PC-3 (cell line): ENCODE measurements at regions not wholly inside any gene's neighbourhood (a gene's known extent, or its start where the extent isn't known, plus 50 kb on each side); places are given as distances from the start of the nearest gene placed in this dataset.

ENCODE experiments used
- ATAC-seq: fragments of 200-7000 bp; cut with Tn5 transposase; 2 replicates; pipeline ENCODE4 v1.9.1; 2020; ENCODE audit warnings: mild to moderate bottlenecking, moderate library complexity
- BruUV-seq: library from RNA; stranded (reverse); fragments of 400-500 nt; replicated peaks from 2 replicates; lab custom pipeline; 2021; lab: Mats Ljungman, UMichigan
- CTCF ChIA-PET: fragments of 300-600 bp; sonication (Branson Sonifier 250); formaldehyde crosslinking; loops from one replicate; lab custom pipeline; 2022; ENCODE audit warnings: antibody characterized with exemption; lab: Charles Lee
- POLR2A ChIA-PET: fragments of 300-600 bp; sonication (Branson Sonifier 250); formaldehyde crosslinking; loops from one replicate; lab custom pipeline; 2022; ENCODE audit warnings: antibody characterized with exemption; ENCODE audit not compliant: unreplicated experiment; lab: Charles Lee
- DNase-seq: peaks from one replicate; pipeline ENCODE4 v3.0.0-alpha.2; 2015
- H2AFZ ChIP-seq: fragments of 300-600 bp; sonication (generic); 2 replicates; pipeline ENCODE4 v1.6.0; 2016; ENCODE audit warnings: antibody characterized with exemption, low read length
- H3F3A ChIP-seq: fragments of 300-600 bp; sonication (generic); one replicate; pipeline ENCODE4 v1.6.0; 2017; ENCODE audit warnings: antibody characterized with exemption, low read length, control low read depth, mild to moderate bottlenecking; ENCODE audit not compliant: unreplicated experiment
- H3K27ac ChIP-seq: fragments of 300-600 bp; sonication (generic); 2 replicates; pipeline ENCODE4 v1.5.1; 2016; ENCODE audit warnings: mild to moderate bottlenecking, low read length
- H3K27me3 ChIP-seq: fragments of 300-600 bp; sonication (generic); 2 replicates; pipeline ENCODE4 v1.6.1; 2016; ENCODE audit warnings: low read length, mixed read lengths
- H3K36me3 ChIP-seq: fragments of 300-600 bp; sonication (generic); 2 replicates; pipeline ENCODE4 v1.6.1; 2016; ENCODE audit warnings: low read depth, mixed run types, low read length, mixed read lengths
- H3K4me1 ChIP-seq: fragments of 300-600 bp; sonication (generic); 2 replicates; pipeline ENCODE4 v1.5.1; 2016; ENCODE audit warnings: low read length; ENCODE audit not compliant: insufficient read depth
- H3K4me2 ChIP-seq: fragments of 300-600 bp; sonication (generic); 2 replicates; pipeline ENCODE4 v1.6.0; 2016; ENCODE audit warnings: low read length
- H3K4me3 ChIP-seq: fragments of 300-600 bp; sonication (generic); 2 replicates; pipeline ENCODE4 v1.5.1; 2016; ENCODE audit warnings: mild to moderate bottlenecking, low read length, mixed read lengths
- H3K79me2 ChIP-seq: fragments of 300-600 bp; sonication (generic); 2 replicates; pipeline ENCODE4 v1.6.1; 2017; ENCODE audit warnings: low read length, mixed read lengths
- H3K9ac ChIP-seq: fragments of 300-600 bp; sonication (generic); 2 replicates; pipeline ENCODE4 v1.6.0; 2016; ENCODE audit warnings: mild to moderate bottlenecking, low read length
- H3K9me2 ChIP-seq: fragments of 300-600 bp; sonication (generic); replicated peaks from 2 replicates; pipeline ENCODE4 v1.6.1; 2016; ENCODE audit warnings: mixed run types, low read length, mixed read lengths
- H3K9me3 ChIP-seq: fragments of 300-600 bp; sonication (generic); 2 replicates; pipeline ENCODE4 v1.6.1; 2016; ENCODE audit warnings: low read length, mixed read lengths
- H4K20me1 ChIP-seq: fragments of 300-600 bp; sonication (generic); 2 replicates; pipeline ENCODE4 v1.6.1; 2016; ENCODE audit warnings: low read length, mixed read lengths
- EZH2 ChIP-seq: fragments of 300-600 bp; sonication (generic); IDR thresholded peaks from one replicate; pipeline ENCODE4 v1.6.1; 2017; ENCODE audit warnings: antibody characterized with exemption, mild to moderate bottlenecking, low read length; ENCODE audit not compliant: unreplicated experiment
- EZH2phosphoT487 ChIP-seq: fragments of 300-600 bp; sonication (generic); IDR thresholded peaks from 2 replicates; pipeline ENCODE4 v1.6.1; 2018; ENCODE audit warnings: mild to moderate bottlenecking, antibody characterized with exemption, low read length, borderline replicate concordance
- intact Hi-C: fragments of 100-400 bp; cut with micrococcal nuclease; formaldehyde crosslinking; loops from 2 replicates; pipeline ENCODE4 v1.9.0; 2023
- TF ChIP-seq, protein P1 (sequence below): fragments of 300-600 bp; sonication (generic); conservative IDR thresholded peaks from 2 replicates; pipeline ENCODE4 v1.5.1; 2017; ENCODE audit warnings: antibody characterized with exemption, low read depth, mild to moderate bottlenecking, low read length

DNA sequence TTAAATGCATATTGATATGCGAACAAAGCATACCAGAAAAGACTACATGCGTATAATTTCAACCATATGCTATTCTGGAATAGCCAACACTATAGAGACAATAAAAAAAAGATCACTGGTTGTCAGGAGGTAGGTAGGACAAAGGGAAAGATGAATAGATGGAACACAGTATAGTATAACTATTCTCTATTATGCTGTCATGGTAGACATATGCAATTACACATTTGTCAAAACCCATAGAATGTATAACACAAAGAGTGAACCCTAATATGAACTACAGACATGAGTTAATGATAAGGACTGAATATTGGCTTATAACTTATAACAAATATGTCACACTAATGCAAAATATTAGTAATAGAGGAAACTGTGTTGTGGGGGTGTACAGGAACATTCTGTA lies 460.8 kb downstream of the TAF11L14 start:
- peaks cover 8% of the 10 kb centered on the region; the same call in 1 of the 2 replicates for H3K4me1 ChIP-seq
- no peaks in the 10 kb centered on the region for H3F3A ChIP-seq
- H3K4me3 ChIP-seq = no peak overlapping the region
- H3K4me2 ChIP-seq = no peak overlapping the region
- DNase-seq (no peak), ATAC-seq (no peak)
- TF ChIP-seq EZH2 = no peak
- ChIA-PET CTCF (no interaction called here), POLR2A (no interaction called here)
- H3K36me3 ChIP-seq = no peaks in the 10 kb centered on the region
- H3K9ac ChIP-seq = no peak overlapping the region
- no peak overlapping the region for H2AFZ ChIP-seq
- H3K9me3 ChIP-seq = no peaks in the 10 kb centered on the region
- H3K27ac ChIP-seq = no peak overlapping the region
- BruUV-seq = no TSS peak
- H3K27me3 ChIP-seq = no peaks in the 10 kb centered on the region
- no peaks in the 10 kb centered on the region for H4K20me1 ChIP-seq
- intact Hi-C loops = no loop called here
- H3K79me2 ChIP-seq = no peaks in the 10 kb centered on the region
- H3K9me2 ChIP-seq = no peaks in the 10 kb centered on the region

DNA sequence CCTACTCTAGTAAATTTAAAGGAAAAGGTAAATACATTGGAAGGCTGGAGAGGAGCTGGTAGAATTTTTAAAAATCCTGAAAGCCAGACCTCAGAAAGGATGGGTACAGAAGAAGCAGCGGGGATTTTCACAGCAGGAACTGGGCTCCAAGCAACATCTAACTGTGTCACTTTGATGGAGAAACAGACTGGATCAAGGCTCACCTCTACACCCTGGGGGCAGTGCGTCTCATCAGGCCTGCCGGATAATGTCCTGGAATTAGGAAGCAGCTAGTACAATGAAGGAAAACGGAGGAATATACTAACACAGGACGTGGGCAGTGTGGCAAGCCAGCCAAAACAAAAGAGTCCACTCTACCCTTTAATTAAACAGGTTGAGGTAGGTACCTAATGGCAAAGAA lies 463.6 kb downstream of the TAF11L14 start:
- Histone ChIP-seq H3K9me2 (no peaks in the 10 kb centered on the region), H2AFZ (no peak overlapping the region), H3K4me2 (no peak overlapping the region), H4K20me1 (no peaks in the 10 kb centered on the region), H3K79me2 (no peaks in the 10 kb centered on the region), H3K9me3 (no peaks in the 10 kb centered on the region), H3K9ac (no peak overlapping the region), H3K4me3 (no peak overlapping the region), H3K27me3 (no peaks in the 10 kb centered on the region), H3F3A (no peaks in the 10 kb centered on the region), H3K4me1 (no peaks in the 10 kb centered on the region), H3K27ac (no peak overlapping the region), H3K36me3 (no peaks in the 10 kb centered on the region)
- intact Hi-C loops = no loop called here
- ChIA-PET POLR2A (no interaction called here), CTCF (no interaction called here)
- no TSS peak for BruUV-seq
- ATAC-seq (no peak), DNase-seq (no peak)
- TF ChIP-seq EZH2phosphoT487 = no peak
- TF ChIP-seq, protein P1, sequence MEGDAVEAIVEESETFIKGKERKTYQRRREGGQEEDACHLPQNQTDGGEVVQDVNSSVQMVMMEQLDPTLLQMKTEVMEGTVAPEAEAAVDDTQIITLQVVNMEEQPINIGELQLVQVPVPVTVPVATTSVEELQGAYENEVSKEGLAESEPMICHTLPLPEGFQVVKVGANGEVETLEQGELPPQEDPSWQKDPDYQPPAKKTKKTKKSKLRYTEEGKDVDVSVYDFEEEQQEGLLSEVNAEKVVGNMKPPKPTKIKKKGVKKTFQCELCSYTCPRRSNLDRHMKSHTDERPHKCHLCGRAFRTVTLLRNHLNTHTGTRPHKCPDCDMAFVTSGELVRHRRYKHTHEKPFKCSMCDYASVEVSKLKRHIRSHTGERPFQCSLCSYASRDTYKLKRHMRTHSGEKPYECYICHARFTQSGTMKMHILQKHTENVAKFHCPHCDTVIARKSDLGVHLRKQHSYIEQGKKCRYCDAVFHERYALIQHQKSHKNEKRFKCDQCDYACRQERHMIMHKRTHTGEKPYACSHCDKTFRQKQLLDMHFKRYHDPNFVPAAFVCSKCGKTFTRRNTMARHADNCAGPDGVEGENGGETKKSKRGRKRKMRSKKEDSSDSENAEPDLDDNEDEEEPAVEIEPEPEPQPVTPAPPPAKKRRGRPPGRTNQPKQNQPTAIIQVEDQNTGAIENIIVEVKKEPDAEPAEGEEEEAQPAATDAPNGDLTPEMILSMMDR = no peak
- no peak for TF ChIP-seq EZH2

- DNase-seq (no peak), ATAC-seq (no peak)
- Histone ChIP-seq H3K27me3 (no peaks in the 10 kb centered on the region), H4K20me1 (no peaks in the 10 kb centered on the region), H3K9me3 (no peaks in the 10 kb centered on the region), H2AFZ (no peak overlapping the region), H3K4me3 (no peak overlapping the region), H3K36me3 (no peaks in the 10 kb centered on the region), H3K4me1 (no peaks in the 10 kb centered on the region), H3F3A (no peaks in the 10 kb centered on the region), H3K79me2 (no peaks in the 10 kb centered on the region), H3K4me2 (no peak overlapping the region), H3K27ac (no peak overlapping the region), H3K9ac (no peak overlapping the region), H3K9me2 (no peaks in the 10 kb centered on the region)
- BruUV-seq = no TSS peak
- TF ChIP-seq EZH2phosphoT487 (no peak), EZH2 (no peak)
- TF ChIP-seq, protein P1 = no peak
- intact Hi-C loops = no loop called here
- ChIA-PET POLR2A (no interaction called here), CTCF (no interaction called here)
Observed at GRCh38 chr5:18098691-18099090, 464.4 kb downstream of the TAF11L14 start.
